Breast epithelium (tissue), 3 donors: ENCODE measurements at regions not wholly inside any gene's neighbourhood (a gene's known extent, or its start where the extent isn't known, plus 50 kb on each side); places are given as distances from the start of the nearest gene placed in this dataset.

Experiments
- CTCF ChIP-seq, 3 donors: fragments of 450-650 bp; IDR thresholded peaks; one replicate each; pipeline ENCODE4 v1.5.1; 2016 to 2017; ENCODE audit warnings: antibody characterized with exemption in 3 of 3, mild to moderate bottlenecking in 3 of 3, moderate library complexity in 3 of 3
- POLR2A ChIP-seq: fragments of 450-650 bp; IDR thresholded peaks from one replicate; pipeline ENCODE4 v1.6.1; 2016; ENCODE audit warnings: antibody characterized with exemption, mild to moderate bottlenecking, moderate library complexity
- POLR2AphosphoS5 ChIP-seq, 3 donors: sonication (generic); formaldehyde crosslinking; IDR thresholded peaks; one replicate each; pipeline ENCODE4 v1.6.1; 2017; ENCODE audit warnings: antibody characterized with exemption in 3 of 3

GRCh38 chr19:31160336-31160926 lies 188.8 kb downstream of the TSHZ3 start:
- TF ChIP-seq CTCF (IDR thresholded peaks at IDR 0.05) (no peak), POLR2AphosphoS5 (IDR thresholded peaks at IDR 0.05) (no peak), POLR2A (no peak)
